DOHH2 (cell line): ENCODE measurements at regions not wholly inside any gene's neighbourhood (a gene's known extent, or its start where the extent isn't known, plus 50 kb on each side); places are given as distances from the start of the nearest gene placed in this dataset.

ENCODE experiments used
- CTCF ChIP-seq: fragments of 200-600 bp; sonication (generic); IDR thresholded peaks from one replicate; pipeline ENCODE4 v1.5.1; 2014; ENCODE audit warnings: antibody characterized with exemption, mild to moderate bottlenecking, low read depth, low read length; ENCODE audit not compliant: poor library complexity, severe bottlenecking
- EZH2phosphoT487 ChIP-seq: fragments of 200-600 bp; sonication (generic); IDR thresholded peaks from 2 replicates; pipeline ENCODE4 v1.6.1; 2017; ENCODE audit warnings: borderline replicate concordance, mild to moderate bottlenecking, antibody characterized with exemption, low read length, moderate library complexity, mixed read lengths

- TF ChIP-seq EZH2phosphoT487 (no peak), CTCF (no peak)
Measured at GRCh38 chr6:92361990-92362389, 1057.4 kb downstream of the EPHA7 start.
